Natural killer cell (primary cell): ENCODE measurements at regions not wholly inside any gene's neighbourhood (a gene's known extent, or its start where the extent isn't known, plus 50 kb on each side); places are given as distances from the start of the nearest gene placed in this dataset.

ENCODE experiments used
- ATAC-seq, 3 donors: fragments of 150-1000 bp in 2 of 3; fragments of 200-7000 bp in 1 of 3; cut with Tn5 transposase; 1 replicate in 1 of 3; 2 replicates in 2 of 3; pipeline ENCODE4 v1.10.0; 2021; ENCODE audit warnings: mild to moderate bottlenecking in 2 of 3, moderate library complexity in 2 of 3
- DNase-seq, 2 donors: peaks; one replicate each; pipeline versions ENCODE4 v3.0.0 to v3.0.0-alpha.2; 2013 to 2021; ENCODE audit warnings: mixed read lengths in 1 of 2
- H3K27ac ChIP-seq: one replicate; pipeline ENCODE4 v1.5.1; 2013; ENCODE audit warnings: mild to moderate bottlenecking, low read length
- H3K27me3 ChIP-seq: one replicate; pipeline ENCODE4 v1.6.1; 2013; ENCODE audit warnings: low read length; ENCODE audit not compliant: control insufficient read depth, insufficient read depth
- H3K36me3 ChIP-seq: one replicate; pipeline ENCODE4 v1.6.1; 2013; ENCODE audit warnings: low read length; ENCODE audit not compliant: control insufficient read depth, insufficient read depth
- H3K4me1 ChIP-seq: one replicate; pipeline ENCODE4 v1.6.1; 2013; ENCODE audit warnings: low read length; ENCODE audit not compliant: control insufficient read depth, insufficient read depth
- H3K4me3 ChIP-seq: one replicate; pipeline ENCODE4 v1.5.1; 2013; ENCODE audit warnings: low read length
- H3K9me3 ChIP-seq: one replicate; pipeline ENCODE4 v1.6.1; 2013; ENCODE audit warnings: low read length; ENCODE audit not compliant: control insufficient read depth, insufficient read depth
- H3K27ac Mint-ChIP-seq, 2 donors: one replicate each; pipeline ENCODE4 v1.8.0; 2022; ENCODE audit warnings: mild to moderate bottlenecking in 2 of 2, mixed read lengths in 2 of 2, moderate library complexity in 1 of 2
- H3K27me3 Mint-ChIP-seq, 2 donors: one replicate each; pipeline ENCODE4 v1.8.0; 2022; ENCODE audit warnings: low read depth in 2 of 2, mixed read lengths in 2 of 2
- H3K36me3 Mint-ChIP-seq: one replicate; pipeline ENCODE4 v1.8.0; 2022; ENCODE audit warnings: mixed read lengths
- H3K4me1 Mint-ChIP-seq, 2 donors: one replicate each; pipeline ENCODE4 v1.8.0; 2022; ENCODE audit warnings: mixed read lengths in 2 of 2
- H3K4me3 Mint-ChIP-seq: one replicate; pipeline ENCODE4 v1.8.0; 2022; ENCODE audit warnings: mild to moderate bottlenecking, moderate library complexity, mixed read lengths
- H3K9me3 Mint-ChIP-seq, 2 donors: one replicate each; pipeline ENCODE4 v1.8.0; 2022; ENCODE audit warnings: mixed read lengths in 2 of 2
- CTCF ChIP-seq: fragments of 200-600 bp; IDR thresholded peaks from one replicate; pipeline ENCODE4 v1.8.0; 2022; ENCODE audit warnings: antibody characterized with exemption
- WGBS: methylation state at CpG from one replicate; pipeline ENCODE4 v1.1.7; 2013; ENCODE audit warnings: missing lambda C conversion rate; ENCODE audit not compliant: insufficient coverage; 5-methylcytosine and 5-hydroxymethylcytosine counted together
- intact Hi-C: fragments of 100-400 bp; cut with micrococcal nuclease; formaldehyde crosslinking; loops from one replicate; pipeline ENCODE4 v1.14.2; 2022

GRCh38 chr4:119744580-119744979, 116.0 kb upstream of the PDE5A start:
- 47% methylated on average over 3 of the region's 3 CpGs for WGBS
- Histone ChIP-seq H3K27ac (no peak overlapping the region), H3K9me3 (no peaks in the 10 kb centered on the region), H3K4me3 (no peak overlapping the region), H3K4me1 (no peaks in the 10 kb centered on the region), H3K27me3 (no peaks in the 10 kb centered on the region), H3K36me3 (no peaks in the 10 kb centered on the region)
- Mint-ChIP-seq H3K27me3 (no peaks in the 10 kb centered on the region), H3K9me3 (peaks cover 0 to 2% of the 10 kb centered on the region in 2 donors), H3K4me1 (no peaks in the 10 kb centered on the region), H3K36me3 (no peaks in the 10 kb centered on the region), H3K27ac (no peak overlapping the region), H3K4me3 (no peak overlapping the region)
- intact Hi-C loops, result no loop called here
- no peak for DNase-seq
- no peak for TF ChIP-seq CTCF
- no peak for ATAC-seq

GRCh38 chr4:119743644-119744043, 115.0 kb upstream of the PDE5A start:
- Mint-ChIP-seq H3K27ac (no peak overlapping the region), H3K36me3 (no peaks in the 10 kb centered on the region), H3K4me3 (no peak overlapping the region), H3K27me3 (no peaks in the 10 kb centered on the region), H3K4me1 (no peaks in the 10 kb centered on the region), H3K9me3 (no peaks in the 10 kb centered on the region)
- no peaks in the 10 kb centered on the region for H3K36me3 ChIP-seq
- H3K27ac ChIP-seq, result no peak overlapping the region
- no peak for TF ChIP-seq CTCF
- no peaks in the 10 kb centered on the region for H3K9me3 ChIP-seq
- intact Hi-C loops, result no loop called here
- H3K27me3 ChIP-seq, result no peaks in the 10 kb centered on the region
- 36% methylated on average over 1 of the region's 2 CpGs for WGBS
- DNase-seq (no peak), ATAC-seq (no peak)
- no peak overlapping the region for H3K4me3 ChIP-seq
- H3K4me1 ChIP-seq, result no peaks in the 10 kb centered on the region

GRCh38 chr4:119739796-119740195, 111.2 kb upstream of the PDE5A start:
- ATAC-seq, result no peak
- intact Hi-C loops, result no loop called here
- 92% methylated on average over 3 of the region's 4 CpGs for WGBS

More at GRCh38 chr4:119739796-119740195, 111.2 kb upstream of the PDE5A start:
- Histone ChIP-seq H3K27ac (no peak overlapping the region), H3K27me3 (no peaks in the 10 kb centered on the region), H3K9me3 (no peaks in the 10 kb centered on the region), H3K4me3 (no peak overlapping the region), H3K4me1 (no peaks in the 10 kb centered on the region), H3K36me3 (no peaks in the 10 kb centered on the region)
- H3K27ac Mint-ChIP-seq, result no peak overlapping the region
- H3K4me3 Mint-ChIP-seq, result no peak overlapping the region
- no peak for TF ChIP-seq CTCF
- H3K4me1 Mint-ChIP-seq, result no peaks in the 10 kb centered on the region
- H3K36me3 Mint-ChIP-seq, result no peaks in the 10 kb centered on the region
- H3K9me3 Mint-ChIP-seq, result peaks cover 0 to 2% of the 10 kb centered on the region in 2 donors
- H3K27me3 Mint-ChIP-seq, result no peaks in the 10 kb centered on the region
- no peak for DNase-seq
